ENCODE measurements at regions not wholly inside any gene's neighbourhood (a gene's known extent, or its start where the extent isn't known, plus 50 kb on each side); places are given as distances from the start of the nearest gene placed in this dataset.

- DNase-seq (ENCODE audit: low read depth in 2 of 2): no peak
Observed at GRCh38 chr18:8536231-8536630, 73.0 kb upstream of the RAB12 start.

- DNase-seq (ENCODE audit: low read depth in 2 of 2): no peak
Observed at GRCh38 chr18:8536922-8537321, 72.3 kb upstream of the RAB12 start.

- DNase-seq (ENCODE audit: low read depth in 2 of 2): no peak
Observed at GRCh38 chr18:8537400-8537799, 71.8 kb upstream of the RAB12 start.

DNA sequence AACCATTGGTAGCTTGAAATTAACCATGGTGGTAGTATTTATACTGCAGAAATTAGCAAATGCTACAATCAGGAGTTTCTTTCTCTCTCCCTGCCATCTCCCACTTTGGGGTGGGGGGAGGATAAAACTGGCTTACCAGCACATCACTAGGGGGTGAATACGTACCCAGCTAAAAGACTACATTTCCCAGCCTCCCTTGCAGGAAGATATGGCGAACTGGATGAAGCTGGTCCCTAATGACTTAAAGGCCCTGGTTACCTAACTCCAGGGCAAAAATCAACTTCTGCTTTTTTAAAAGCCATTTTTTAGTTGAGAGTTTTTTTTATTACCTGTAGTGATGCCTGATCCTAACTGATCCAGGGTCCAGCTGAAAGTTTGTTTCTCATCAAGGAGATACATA lies 70.3 kb upstream of the RAB12 start:
- DNase-seq (ENCODE audit: low read depth in 2 of 2): no peak

DNA sequence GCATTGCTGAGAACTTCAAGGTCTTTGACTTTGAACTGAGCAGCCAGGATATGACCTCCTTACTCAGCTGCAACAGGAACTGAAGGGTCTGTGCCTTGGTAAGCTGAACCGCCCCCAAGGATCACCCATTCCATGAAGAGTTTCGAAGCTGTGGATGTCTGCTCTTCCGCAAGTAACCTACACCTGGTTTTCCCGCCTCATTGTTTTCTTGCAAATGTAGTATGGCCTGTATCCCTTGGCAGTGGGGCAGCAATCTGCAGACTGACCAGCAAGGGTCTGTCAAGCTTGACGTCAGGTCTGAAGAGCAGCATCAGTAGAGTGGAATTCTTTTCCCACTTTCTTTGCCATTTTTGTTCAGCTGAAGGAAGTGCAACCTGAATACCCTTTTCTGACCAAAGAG lies 62.6 kb upstream of the RAB12 start:
- DNase-seq (ENCODE audit: low read depth in 2 of 2): no peak

DNA sequence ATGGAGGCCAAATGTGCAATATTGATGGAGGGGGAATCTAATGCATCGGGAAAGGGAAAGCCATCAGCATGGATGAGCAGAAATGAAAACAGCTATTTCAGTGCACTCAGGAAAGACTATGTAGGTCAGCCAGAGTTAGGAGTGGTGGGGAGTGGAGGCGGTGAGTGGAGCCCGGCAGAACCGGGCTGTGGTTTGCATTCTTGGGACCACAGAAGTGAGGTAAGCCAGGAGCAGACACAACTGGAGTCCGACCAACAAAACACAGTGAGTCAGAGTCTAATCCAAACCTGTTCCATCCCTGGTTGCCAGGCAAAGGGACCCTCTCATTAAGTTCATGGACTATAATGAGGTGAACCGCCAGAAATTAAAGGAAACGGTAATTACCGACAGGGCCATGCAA lies 61.1 kb upstream of the RAB12 start:
- no peak for DNase-seq (ENCODE audit: low read depth in 2 of 2)

GRCh38 chr18:8549254-8549757 lies 59.9 kb upstream of the RAB12 start:
- no peak for DNase-seq (ENCODE audit: low read depth in 2 of 2)

DNA sequence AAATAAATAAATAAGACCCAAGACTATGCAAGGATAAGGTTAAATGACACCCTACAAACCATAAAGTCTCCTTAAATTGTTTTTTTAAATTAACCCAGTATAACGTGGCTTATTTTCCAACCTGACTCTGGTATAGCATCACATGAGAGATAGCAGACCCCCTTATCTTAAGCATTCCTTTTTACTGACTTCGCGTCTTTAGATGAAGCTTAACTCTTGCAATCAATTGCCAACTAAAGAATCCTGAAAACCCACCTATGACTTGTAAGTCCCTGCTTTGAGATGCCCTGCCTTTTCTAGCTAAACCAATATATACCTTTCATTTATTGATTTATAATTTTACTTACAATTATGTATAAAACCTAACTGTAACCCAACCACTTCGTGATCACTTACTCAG lies 57.1 kb upstream of the RAB12 start:
- DNase-seq (ENCODE audit: low read depth in 2 of 2): no peak

GRCh38 chr18:8554354-8554753 lies 54.9 kb upstream of the RAB12 start:
- DNase-seq (ENCODE audit: low read depth in 2 of 2): no peak

- no peak for DNase-seq (ENCODE audit: low read depth in 2 of 2)
Observed at GRCh38 chr18:8556424-8556823, 52.8 kb upstream of the RAB12 start.

Data from stimulated activated CD8-positive, alpha-beta memory T cell treated with anti-CD3 and anti-CD28 coated beads, Interleukin-15, amount 100 ng/mL, for 4 hours (primary cell).